ENCODE measurements at regions not wholly inside any gene's neighbourhood (a gene's known extent, or its start where the extent isn't known, plus 50 kb on each side); places are given as distances from the start of the nearest gene placed in this dataset.

DNA sequence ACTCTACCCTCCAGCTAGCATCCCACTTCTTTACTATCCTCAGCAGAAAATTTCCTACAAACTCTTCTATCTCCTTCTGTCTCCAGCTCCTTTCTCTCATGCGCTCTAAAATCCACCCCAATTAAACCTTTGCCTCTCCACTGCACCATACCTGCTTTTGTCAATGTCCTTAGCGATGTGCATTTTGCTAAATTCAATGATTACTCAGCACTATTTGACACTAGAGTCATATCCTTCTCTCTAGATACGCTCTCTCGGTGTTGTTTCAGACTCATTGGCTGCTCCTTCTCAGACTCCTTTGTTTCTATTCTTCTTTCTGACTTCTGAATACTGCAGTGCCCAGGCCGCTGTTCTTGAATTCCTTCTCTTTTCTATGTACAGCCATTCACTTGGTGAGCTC lies 144.2 kb downstream of the HLX start:
- Histone ChIP-seq H3K36me3 (replicated peaks in 1 of 2; ENCODE audit: control extremely low read depth in 1 of 2, control insufficient read depth in 1 of 2, extremely low read depth in 1 of 2, insufficient read depth in 2 of 2, low read length in 1 of 2) (no peaks in the 10 kb centered on the region), H3K4me2 (replicated peaks; ENCODE audit: low read depth, low read length, poor library complexity, severe bottlenecking) (no peak overlapping the region), H3K9me3 (ENCODE audit: control extremely low read depth in 1 of 3, control insufficient read depth in 2 of 3, insufficient read depth in 1 of 3, low read length in 2 of 3) (no peaks in the 10 kb centered on the region), H3K9ac (ENCODE audit: low read length) (no peak overlapping the region), H3K4me3 (ENCODE audit: control extremely low read depth in 1 of 5, extremely low read depth in 1 of 5, insufficient read depth in 1 of 5, low read depth in 2 of 5, low read length in 4 of 5) (no peak overlapping the region), H4K20me1 (ENCODE audit: control insufficient read depth, insufficient read depth, low read length, poor library complexity, severe bottlenecking) (no peaks in the 10 kb centered on the region), H3K4me1 (ENCODE audit: control insufficient read depth in 2 of 2, insufficient read depth in 2 of 2, low read length in 2 of 2) (peaks cover 12 to 13% of the 10 kb centered on the region in 2 donors), H2AFZ (ENCODE audit: insufficient read depth, low read depth, low read length, poor library complexity, severe bottlenecking) (no peak overlapping the region), H3K27ac (ENCODE audit: low read length in 2 of 2) (no peak overlapping the region), H3K27me3 (replicated peaks in 1 of 4; ENCODE audit: control extremely low read depth in 1 of 4, control insufficient read depth in 3 of 4, insufficient read depth in 4 of 4, low read length in 3 of 4) (no peaks in the 10 kb centered on the region), H3K79me2 (ENCODE audit: control insufficient read depth, insufficient read depth, low read length) (no peaks in the 10 kb centered on the region)
- WGBS (ENCODE audit: insufficient coverage), result 92% methylated on average over 5 of the region's 5 CpGs
- ATAC-seq (ENCODE audit: low read depth) (no peak), DNase-seq (no peak)
- Mint-ChIP-seq H3K27ac (no peak overlapping the region), H3K9me3 (ENCODE audit: insufficient read depth) (no peaks in the 10 kb centered on the region), H3K4me3 (no peak overlapping the region), H3K27me3 (no peaks in the 10 kb centered on the region), H3K4me1 (peaks cover 24% of the 10 kb centered on the region)
- intact Hi-C loops (cut with micrococcal nuclease), result no loop called here
- POLR2A ChIA-PET, result no interaction called here
- TF ChIP-seq, protein P1, sequence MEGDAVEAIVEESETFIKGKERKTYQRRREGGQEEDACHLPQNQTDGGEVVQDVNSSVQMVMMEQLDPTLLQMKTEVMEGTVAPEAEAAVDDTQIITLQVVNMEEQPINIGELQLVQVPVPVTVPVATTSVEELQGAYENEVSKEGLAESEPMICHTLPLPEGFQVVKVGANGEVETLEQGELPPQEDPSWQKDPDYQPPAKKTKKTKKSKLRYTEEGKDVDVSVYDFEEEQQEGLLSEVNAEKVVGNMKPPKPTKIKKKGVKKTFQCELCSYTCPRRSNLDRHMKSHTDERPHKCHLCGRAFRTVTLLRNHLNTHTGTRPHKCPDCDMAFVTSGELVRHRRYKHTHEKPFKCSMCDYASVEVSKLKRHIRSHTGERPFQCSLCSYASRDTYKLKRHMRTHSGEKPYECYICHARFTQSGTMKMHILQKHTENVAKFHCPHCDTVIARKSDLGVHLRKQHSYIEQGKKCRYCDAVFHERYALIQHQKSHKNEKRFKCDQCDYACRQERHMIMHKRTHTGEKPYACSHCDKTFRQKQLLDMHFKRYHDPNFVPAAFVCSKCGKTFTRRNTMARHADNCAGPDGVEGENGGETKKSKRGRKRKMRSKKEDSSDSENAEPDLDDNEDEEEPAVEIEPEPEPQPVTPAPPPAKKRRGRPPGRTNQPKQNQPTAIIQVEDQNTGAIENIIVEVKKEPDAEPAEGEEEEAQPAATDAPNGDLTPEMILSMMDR (IDR thresholded peaks at IDR 0.05), result no peak
- TF ChIP-seq EZH2 (IDR thresholded peaks at IDR 0.05; ENCODE audit: borderline replicate concordance, insufficient read depth, low read depth, low read length, poor library complexity, severe bottlenecking), result no peak
- CTCF ChIA-PET, result no interaction called here

DNA sequence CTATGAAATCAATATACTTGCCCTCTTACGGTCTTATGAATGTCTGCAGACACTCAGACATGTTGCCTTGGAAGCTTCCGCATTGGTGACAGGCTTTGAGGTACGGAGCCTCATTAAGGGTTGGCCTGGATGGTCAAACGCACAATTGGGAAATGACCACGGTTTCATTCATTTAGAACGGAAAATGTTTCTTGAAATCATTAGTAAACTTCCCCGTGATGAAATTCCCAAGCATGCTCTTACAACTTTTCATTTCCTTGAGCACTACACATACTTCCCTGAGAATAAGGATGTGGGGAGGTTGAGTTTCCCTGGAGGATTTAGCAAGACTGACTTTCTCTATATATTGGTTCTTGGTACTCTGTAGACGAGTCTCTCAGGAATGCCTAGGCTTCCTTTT lies 146.3 kb downstream of the HLX start:
- intact Hi-C loops (cut with micrococcal nuclease), result loop anchor here (5.0 kb wide), 1 partner anchor 142 kb away; no protein-coding TSS in a partner anchor
- CTCF ChIA-PET, result interaction anchor here (1.0 to 2.0 kb wide), 7 partner anchors 21 to 178 kb away, joined by 3 to 8 read pairs (median 4); no protein-coding TSS in a partner anchor
- no peak for TF ChIP-seq EZH2 (IDR thresholded peaks at IDR 0.05; ENCODE audit: borderline replicate concordance, insufficient read depth, low read depth, low read length, poor library complexity, severe bottlenecking)
- TF ChIP-seq, protein P1 (IDR thresholded peaks at IDR 0.05), result no peak
- Histone ChIP-seq H3K36me3 (replicated peaks in 1 of 2; ENCODE audit: control extremely low read depth in 1 of 2, control insufficient read depth in 1 of 2, extremely low read depth in 1 of 2, insufficient read depth in 2 of 2, low read length in 1 of 2) (no peaks in the 10 kb centered on the region), H3K4me3 (ENCODE audit: control extremely low read depth in 1 of 5, extremely low read depth in 1 of 5, insufficient read depth in 1 of 5, low read depth in 2 of 5, low read length in 4 of 5) (no peak overlapping the region), H3K27ac (ENCODE audit: low read length in 2 of 2) (no peak overlapping the region), H3K4me1 (ENCODE audit: control insufficient read depth in 2 of 2, insufficient read depth in 2 of 2, low read length in 2 of 2) (peaks cover 12 to 13% of the 10 kb centered on the region in 2 donors), H4K20me1 (ENCODE audit: control insufficient read depth, insufficient read depth, low read length, poor library complexity, severe bottlenecking) (no peaks in the 10 kb centered on the region), H3K4me2 (replicated peaks; ENCODE audit: low read depth, low read length, poor library complexity, severe bottlenecking) (peak overlapping the region; percentile 29), H3K27me3 (replicated peaks in 1 of 4; ENCODE audit: control extremely low read depth in 1 of 4, control insufficient read depth in 3 of 4, insufficient read depth in 4 of 4, low read length in 3 of 4) (no peaks in the 10 kb centered on the region), H3K79me2 (ENCODE audit: control insufficient read depth, insufficient read depth, low read length) (no peaks in the 10 kb centered on the region), H3K9me3 (ENCODE audit: control extremely low read depth in 1 of 3, control insufficient read depth in 2 of 3, insufficient read depth in 1 of 3, low read length in 2 of 3) (no peaks in the 10 kb centered on the region), H3K9ac (ENCODE audit: low read length) (no peak overlapping the region), H2AFZ (ENCODE audit: insufficient read depth, low read depth, low read length, poor library complexity, severe bottlenecking) (no peak overlapping the region)
- DNase-seq (no peak), ATAC-seq (ENCODE audit: low read depth) (no peak)
- 83% methylated on average over 5 of the region's 8 CpGs for WGBS (ENCODE audit: insufficient coverage)
- Mint-ChIP-seq H3K4me1 (peaks cover 25% of the 10 kb centered on the region), H3K4me3 (peak overlapping the region; percentile 1), H3K9me3 (ENCODE audit: insufficient read depth) (no peaks in the 10 kb centered on the region), H3K27me3 (no peaks in the 10 kb centered on the region), H3K27ac (peak overlapping the region; percentile 56)
- POLR2A ChIA-PET, result interaction anchor here (0.5 to 2.1 kb wide), 2 partner anchors 21 to 150 kb away, joined by 3 to 5 read pairs; no protein-coding TSS in a partner anchor

Measured in B cell (primary cell).